SK-N-SH (cell line): ENCODE measurements at regions not wholly inside any gene's neighbourhood (a gene's known extent, or its start where the extent isn't known, plus 50 kb on each side); places are given as distances from the start of the nearest gene placed in this dataset.

Experiments used
- CTCF ChIP-seq: fragments of 200-600 bp; sonication (generic); IDR thresholded peaks from 2 replicates; pipeline ENCODE4 v1.6.1; 2017; ENCODE audit warnings: antibody characterized with exemption, mild to moderate bottlenecking, moderate library complexity
- PBX3 ChIP-seq: IDR thresholded peaks from 2 replicates; pipeline ENCODE4; 2012
- RAD21 ChIP-seq: IDR thresholded peaks from 2 replicates; pipeline ENCODE4 v1.6.1; 2012; ENCODE audit warnings: mild to moderate bottlenecking, low read length
- RCOR1 ChIP-seq: fragments of 150-350 bp; IDR thresholded peaks from 2 replicates; pipeline ENCODE4 v1.6.1; 2017; ENCODE audit warnings: antibody characterized with exemption, low read length
- REST ChIP-seq: IDR thresholded peaks from 2 replicates; pipeline ENCODE4 v1.6.1; 2012; ENCODE audit warnings: mild to moderate bottlenecking, low read depth, low read length, moderate library complexity
- TAF1 ChIP-seq: IDR thresholded peaks from 2 replicates; pipeline ENCODE4 v1.6.1; 2012; ENCODE audit warnings: low read depth, mild to moderate bottlenecking, low read length, moderate library complexity, borderline replicate concordance

- TF ChIP-seq CTCF (no peak), TAF1 (no peak), RAD21 (no peak), PBX3 (no peak), REST (no peak), RCOR1 (no peak)
Observed at GRCh38 chr1:104791030-104791429, 1041.3 kb downstream of the AMY1C start.
